Fibroblast of skin of scalp (primary cell): ENCODE measurements at regions not wholly inside any gene's neighbourhood (a gene's known extent, or its start where the extent isn't known, plus 50 kb on each side); places are given as distances from the start of the nearest gene placed in this dataset.
"Not testable (repeated sequence)": the region's sequence is repeated elsewhere in the genome, so short reads cannot be mapped to it uniquely, and the experiment has no call there.

Experiments
- DNase-seq: peaks from one replicate; pipeline ENCODE4 v3.0.0-alpha.2; 2013

DNA sequence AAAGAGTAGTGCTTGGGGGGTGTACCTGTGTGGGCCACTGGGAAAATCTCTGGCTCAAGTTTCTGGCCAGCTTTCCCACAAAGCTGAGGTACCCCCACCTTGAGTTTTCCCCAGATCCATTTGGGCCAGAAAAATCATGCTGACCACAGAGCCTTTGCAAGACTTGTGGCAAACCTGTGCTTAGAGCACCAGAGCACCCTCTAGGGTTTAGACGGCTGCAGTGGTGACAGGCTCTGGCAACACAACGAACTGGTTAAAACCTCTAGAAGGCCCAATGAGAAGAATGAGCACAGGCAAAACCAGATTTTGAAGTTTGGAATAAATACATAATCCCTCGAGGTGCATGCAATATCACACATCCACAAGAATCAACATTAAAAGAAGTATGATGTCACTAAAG is 290.7 kb upstream of the FOLH1 start:
- no peak for DNase-seq

DNA sequence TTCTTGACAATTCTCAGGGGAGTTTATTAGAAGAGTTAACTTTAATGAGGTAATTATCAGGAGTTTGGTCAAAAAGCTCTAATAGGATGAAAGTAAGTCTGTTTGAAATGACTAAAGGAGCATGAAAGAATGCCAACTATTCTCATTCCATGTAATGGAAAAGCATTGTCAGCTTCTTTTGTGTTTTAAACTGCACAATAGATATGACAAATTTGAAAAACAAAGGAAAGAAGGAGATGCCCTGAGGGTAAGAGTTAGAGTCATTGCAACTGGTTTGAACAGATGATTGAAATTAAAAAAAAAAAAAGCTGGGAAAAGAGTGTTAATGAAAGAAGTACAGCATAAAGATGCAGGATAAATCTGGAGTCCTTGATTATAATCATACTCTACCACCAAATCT is 296.8 kb upstream of the FOLH1 start:
- no peak for DNase-seq

DNA sequence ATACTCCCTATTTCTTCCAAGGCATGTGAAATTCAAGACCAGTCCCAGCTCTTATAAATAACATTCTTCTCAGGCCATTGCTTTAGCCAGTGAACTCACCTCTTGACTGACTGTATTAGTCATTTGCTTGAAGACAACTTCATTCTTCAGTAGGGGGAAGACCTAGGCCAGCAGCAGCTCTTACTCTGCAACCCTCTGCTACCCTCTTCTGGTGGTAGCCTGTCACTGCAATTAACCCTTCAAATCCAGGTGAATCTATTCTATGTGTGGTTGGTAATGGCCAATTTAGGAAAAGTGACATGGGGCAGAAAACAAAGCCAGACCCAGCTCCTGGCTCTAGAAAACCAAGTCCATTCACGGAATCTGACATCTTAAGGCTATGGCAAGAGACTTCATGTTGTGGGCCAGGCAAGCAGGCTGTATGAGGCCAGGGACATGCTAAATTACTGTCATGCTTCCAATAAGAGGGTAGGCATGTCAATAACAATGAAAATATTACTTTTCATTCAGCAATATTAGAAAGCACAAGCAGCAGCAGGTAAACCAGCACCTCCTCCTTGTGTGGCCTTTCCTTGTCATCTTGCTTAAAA is 317.9 kb upstream of the FOLH1 start:
- DNase-seq = peak; percentile 14

DNA sequence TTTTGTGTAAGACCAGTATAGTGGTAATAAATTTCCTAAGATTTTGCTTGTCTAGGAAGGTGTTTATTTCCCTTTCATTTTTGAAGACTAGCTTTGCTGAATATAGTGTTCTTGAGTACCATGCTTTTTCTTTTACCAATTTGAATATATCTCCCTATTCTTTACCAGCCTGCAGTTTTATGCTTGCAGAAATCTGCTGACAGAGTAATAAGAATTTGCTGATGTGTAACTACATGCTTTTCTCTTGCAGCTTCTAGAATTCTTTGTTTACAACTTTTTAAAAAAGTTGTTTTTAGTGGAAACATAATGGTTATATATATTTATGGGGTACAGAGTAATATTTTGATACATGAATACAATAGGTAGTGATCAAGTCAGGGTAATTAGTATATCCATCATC is 324.8 kb upstream of the FOLH1 start:
- DNase-seq = no peak

DNA sequence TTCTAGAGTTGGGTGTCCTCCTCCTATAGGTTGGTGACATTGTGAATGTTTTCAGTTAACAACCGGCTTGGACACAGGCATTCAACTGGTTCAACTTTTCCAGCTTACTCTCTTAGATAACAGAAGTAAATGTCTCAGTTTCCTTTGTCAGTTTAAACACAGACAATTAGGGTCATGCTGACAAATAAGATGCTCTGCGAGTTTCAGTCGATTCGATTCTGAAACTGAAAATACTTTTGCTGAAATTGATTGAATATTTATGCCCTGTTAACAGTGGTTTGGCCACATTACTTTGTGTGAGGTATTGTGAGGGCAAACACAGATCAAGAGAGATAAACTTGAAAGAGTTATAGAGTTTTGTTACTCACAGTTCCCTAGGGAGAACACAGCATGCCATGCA is 330.5 kb upstream of the FOLH1 start:
- DNase-seq = not testable (repeated sequence)

DNA sequence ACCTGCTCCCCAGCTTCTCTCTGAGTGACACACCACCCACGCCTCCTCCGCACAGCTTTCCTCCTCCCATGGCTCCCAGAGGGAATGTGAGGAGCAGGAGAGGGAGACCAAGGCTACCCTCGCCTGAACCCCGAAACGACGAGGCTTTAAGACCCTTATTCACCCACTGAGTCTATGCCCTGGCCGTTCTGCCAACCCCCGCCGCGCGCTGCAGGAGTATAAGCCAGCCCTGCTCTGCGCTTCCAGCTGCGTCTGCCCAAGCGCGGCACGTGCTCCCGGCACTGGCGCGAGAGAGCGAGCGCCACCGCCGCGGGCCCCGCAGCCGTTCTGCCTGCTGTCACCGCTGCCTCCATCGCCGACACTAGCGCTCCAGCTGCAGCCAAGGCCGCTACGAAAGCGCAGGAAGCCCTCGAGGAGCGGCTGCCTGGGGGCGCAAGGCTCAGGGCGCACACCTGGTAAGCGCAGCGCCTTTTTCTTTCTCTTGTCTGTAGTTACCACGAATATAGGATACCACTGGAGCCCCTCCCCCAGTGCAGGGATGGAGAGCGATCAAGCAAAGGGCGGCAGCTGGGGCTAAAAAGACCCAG is 350.0 kb upstream of the FOLH1 start:
- DNase-seq = not testable (repeated sequence)

DNA sequence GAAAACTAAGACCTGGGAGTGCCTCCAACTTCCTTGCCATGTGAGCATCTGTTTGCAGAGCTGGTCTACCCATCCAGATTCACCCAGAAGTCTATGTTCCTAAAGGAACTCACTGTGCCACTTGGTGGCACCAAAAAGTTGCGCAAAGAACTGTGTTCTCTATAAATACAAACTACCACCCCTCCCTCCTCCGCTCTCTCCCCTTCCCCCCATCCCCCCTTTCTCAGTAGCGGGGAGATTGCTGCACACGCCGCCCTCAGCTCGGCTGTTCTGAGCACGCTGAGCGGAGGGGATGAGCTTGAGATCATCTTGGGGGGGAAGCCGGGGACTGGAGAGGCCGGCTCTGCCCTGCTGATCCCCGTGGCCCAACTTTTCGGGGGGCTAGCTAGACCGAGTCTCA is 352.2 kb upstream of the FOLH1 start:
- DNase-seq = not testable (repeated sequence)

DNA sequence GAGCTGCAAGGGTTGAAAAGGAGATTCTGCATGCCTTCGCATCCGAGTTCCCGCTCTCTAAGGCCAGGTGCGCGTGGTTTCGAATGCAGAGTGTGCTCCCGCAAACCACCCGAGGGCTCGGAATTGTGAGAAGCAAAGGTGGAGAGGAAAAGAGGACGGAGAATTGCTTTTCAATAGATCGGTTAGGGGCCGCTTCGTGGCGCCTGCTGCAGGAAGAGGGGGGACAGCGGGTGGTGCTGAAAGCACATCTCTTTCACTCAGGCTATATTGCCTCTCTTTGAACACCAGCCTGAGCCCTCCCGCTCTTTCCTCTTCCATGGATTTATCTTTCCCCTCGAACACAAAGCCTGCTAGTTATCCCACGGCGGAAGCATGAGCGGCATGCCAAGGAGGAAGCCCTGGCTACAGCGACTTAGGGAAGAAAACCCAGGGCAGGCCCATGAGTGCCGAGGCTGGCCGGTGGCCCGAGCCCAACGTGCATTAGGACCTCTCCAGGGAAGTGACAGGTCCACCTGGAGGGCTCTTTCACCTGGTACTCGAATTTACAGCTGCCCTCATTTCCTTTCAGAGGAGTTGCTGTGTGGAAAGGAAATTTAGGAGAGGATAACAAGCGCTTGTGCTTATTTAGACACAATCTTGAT is 353.0 kb upstream of the FOLH1 start:
- not testable (repeated sequence) for DNase-seq

DNA sequence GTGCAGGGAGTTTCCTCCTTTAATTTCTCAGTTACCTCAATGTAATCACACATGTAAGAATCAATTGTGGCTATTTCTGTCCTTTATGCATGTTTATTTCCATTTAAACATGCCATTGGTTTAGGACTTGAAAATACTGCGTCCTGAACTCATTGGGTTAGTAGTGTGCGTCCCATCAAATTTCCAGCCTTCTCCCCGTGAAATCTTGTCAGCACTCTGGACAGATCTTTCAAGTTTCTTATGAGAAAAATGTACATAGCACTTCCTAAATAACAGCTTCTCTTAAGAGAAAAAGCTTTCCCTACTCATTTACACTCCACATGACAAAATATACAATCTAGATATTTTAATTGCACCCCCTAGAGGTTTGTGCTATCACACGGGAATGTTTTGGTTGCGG is 353.9 kb upstream of the FOLH1 start:
- DNase-seq = not testable (repeated sequence)

DNA sequence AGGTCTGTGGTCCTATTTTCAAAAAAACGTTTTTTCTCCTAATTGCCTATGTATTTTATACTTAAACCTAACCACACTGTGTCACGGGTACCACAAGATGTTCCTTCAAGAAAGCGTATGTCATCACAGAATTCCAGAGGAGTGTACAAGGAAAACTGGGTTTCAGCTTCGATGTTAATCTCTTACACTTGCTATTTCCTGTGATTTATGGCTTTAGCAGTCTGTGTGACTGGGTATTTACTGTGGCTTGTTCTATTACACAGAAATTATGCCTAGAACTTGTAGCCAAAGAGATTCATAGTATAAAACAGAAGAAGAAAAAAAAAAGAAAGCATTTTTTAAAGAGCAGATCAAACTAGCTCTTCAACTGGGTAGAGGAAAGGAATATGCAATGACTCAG is 371.1 kb upstream of the FOLH1 start:
- not testable (repeated sequence) for DNase-seq

DNA sequence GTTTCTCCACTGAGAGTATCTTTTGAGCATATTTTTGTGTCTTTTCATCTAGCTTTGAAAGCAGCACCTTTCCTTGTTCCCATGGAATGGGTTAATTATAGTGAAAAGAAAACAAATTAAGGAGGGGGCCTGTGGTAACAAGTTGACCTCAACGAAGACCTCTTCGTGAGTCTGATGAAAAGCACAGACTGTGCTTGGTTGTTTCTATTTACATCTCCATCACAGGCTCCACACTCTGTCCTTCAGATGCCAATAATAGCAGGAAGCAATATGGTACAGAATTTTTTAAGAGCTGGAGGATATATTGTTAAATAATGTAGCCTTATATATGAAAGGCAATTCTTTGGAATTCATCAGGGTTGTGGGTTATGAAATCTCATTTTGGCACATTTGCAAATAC is 366.7 kb upstream of the OR4C13 start:
- not testable (repeated sequence) for DNase-seq

DNA sequence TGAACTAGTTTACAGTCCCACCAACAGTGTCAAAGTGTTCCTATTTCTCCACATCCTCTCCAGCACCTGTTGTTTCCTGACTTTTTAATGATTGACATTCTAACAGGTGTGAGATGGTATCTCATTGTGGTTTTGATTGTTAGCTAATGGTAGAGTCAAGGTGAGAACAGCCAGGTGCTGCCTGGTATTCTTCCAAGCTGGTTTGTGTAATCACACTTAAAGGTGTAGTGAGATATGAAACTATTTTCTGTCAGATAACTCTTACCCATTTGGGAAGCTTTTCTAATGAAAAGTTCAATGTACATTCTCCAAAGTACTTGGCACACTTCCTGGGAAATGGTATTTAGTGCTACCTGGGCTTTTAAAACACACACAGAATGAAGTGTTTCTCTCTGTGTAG is 343.3 kb upstream of the OR4C13 start:
- DNase-seq = not testable (repeated sequence)

DNA sequence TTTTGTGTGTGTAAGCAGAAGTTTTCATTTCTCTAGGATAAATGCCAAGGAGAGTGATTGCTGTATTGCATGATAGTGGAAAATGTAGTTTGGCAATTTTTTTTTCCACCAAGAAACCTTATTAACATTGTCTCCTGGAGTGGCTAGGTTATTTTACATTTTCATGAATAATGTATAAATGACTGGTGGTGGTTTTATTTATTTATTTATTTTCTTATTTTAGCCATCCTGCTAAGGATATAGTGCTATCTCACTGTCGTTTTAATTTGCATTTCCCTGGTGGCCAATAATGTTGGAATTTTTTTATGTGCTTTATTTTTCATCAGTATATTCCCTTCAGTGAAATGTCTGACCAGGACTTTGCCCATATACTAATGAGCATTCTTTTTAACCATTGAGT is 328.3 kb upstream of the OR4C13 start:
- not testable (repeated sequence) for DNase-seq

DNA sequence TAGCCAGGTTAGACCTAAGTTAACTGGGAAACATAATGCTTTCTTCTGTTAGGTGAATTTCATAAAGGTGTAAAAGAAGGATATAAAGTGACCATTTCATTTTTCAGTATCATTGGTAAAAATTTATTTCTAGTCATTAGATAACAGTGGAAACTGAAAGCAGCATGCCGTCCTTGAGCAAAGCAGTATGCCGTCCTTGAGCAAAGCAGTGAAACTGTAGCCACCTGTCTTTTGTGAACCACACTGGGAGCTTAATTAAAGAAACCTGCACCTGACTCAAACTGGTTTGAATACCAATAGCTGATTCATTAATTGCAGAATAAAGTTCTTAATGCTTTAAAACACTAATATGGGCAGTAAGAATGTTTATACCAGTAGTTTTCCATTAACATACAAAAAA is 281.5 kb upstream of the OR4C13 start:
- not testable (repeated sequence) for DNase-seq

DNA sequence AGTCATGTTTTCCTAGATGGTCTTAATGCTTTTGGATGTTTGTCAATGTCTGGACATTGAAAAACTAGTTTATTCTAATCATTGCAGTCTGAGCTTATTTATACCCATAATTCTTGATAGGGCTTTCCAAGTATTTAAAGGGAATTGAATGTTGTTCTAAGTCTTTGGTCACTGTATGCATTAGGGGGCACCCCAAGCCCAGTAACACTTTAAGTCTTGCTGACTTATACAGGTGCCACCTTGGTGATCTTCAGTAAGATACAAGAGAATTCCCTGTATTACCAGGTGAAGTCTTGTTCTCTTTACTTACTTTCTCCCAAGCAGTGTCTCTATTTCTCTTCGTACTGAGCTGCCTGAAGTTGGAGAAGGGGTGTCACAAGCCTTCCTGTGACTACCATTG is 250.1 kb upstream of the OR4C13 start:
- DNase-seq = not testable (repeated sequence)

DNA sequence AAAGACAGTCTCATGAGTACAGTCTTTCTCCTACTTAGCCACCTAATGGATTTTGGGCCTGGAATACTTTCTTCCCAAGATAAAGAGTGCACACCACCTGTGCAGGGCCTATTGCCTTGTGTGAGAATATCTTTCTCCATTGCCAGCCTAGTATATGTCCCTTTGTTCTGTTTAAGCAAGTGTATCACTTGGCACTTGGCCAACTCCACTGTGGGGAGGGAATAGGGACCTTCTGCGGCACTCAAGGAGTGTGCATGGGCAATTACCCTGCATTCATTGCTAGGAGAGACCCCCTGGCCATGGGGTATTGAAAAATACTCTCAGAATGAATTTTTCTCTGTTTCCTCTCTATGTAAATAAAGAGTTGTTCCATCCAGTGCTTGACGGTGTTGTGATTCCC is 201.7 kb upstream of the OR4C13 start:
- not testable (repeated sequence) for DNase-seq

DNA sequence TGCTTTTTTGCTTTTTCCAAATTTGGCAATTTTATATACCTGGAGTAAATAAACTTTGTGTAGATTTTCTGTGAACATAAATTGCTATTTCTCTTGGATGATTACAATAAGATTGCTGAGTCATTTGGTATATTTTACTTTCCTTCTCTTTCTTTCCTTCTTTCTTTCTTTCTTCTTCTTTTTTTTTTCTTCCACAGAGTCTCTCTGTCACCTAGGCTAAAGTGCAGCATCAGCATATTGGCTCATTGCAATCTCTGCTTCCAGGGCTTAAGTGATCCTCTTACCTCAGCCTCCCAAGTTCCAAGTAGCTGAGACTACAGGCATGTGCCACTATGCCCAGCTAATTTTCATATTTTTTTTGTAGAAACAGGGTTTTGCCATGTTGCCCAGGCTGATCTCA is 201.2 kb upstream of the OR4C13 start:
- not testable (repeated sequence) for DNase-seq

DNA sequence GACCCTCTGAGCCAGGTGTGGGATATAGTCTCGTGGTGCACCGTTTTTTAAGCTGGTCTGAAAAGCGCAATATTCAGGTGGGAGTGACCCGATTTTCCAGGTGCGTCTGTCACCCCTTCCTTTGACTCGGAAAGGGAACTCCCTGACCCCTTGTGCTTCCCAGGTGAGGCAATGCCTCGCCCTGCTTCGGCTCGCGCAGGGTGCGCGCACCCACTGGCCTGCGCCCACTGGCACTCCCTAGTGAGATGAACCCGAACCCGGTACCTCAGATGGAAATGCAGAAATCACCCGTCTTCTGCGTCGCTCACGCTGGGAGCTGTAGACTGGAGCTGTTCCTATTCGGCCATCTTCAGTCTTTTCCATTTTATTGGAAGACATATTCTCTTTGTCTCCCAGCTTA is 171.4 kb upstream of the OR4C13 start:
- not testable (repeated sequence) for DNase-seq

DNA sequence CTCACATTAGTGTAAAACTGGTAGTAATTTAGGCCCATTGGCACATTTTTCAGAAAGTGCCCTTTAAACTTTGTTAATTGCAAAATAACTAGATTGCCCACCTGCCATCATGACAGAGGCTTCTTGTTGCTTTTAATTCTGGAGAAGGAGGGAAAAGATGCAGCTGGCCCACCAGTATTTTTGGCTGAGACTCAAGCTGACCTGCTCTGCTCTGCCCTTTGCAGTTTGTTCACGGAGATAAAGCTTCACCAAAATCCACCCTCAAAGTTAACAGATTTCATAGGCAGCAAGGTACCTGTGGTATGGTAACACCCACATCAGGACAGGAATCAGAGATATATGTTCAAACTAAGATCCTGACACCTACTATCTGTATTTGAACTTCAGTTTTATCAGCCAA is 170.2 kb upstream of the OR4C13 start:
- not testable (repeated sequence) for DNase-seq

DNA sequence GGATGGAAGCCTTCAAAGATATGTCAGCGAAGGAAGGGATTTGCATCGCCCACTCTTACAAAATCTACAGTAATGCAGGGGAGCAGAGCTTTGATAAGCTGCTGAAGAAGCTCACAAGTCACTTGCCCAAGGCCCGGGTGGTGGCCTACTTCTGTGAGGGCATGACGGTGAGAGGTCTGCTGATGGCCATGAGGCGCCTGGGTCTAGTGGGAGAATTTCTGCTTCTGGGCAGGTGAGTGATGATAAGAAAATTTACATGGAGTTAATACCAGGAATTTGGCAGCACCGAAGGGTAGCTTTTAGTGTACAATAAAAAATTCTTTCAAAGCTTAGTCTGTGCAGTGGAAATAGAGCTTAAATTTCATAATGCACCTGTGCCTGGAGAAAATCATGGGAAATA is 168.3 kb upstream of the OR4C13 start:
- DNase-seq = not testable (repeated sequence)

DNA sequence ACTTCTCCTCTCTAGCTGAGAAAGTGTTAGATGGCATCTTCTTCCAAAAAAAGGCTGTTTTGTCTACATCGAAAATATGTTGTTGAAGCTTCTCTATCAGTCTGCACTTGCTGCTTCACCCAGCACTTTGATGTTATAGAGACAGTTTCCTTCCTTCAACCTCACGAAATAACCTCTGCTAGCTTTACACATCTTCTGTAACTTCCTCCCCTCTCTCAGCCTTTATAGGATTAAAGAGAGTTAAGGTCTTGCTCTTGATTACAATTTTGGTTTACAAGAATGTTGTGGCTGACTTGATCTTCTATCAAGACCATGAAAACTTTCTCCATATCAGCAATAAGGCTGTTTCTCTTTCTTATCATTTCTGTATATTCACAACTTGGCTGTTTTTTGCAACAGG is 162.4 kb upstream of the OR4C13 start:
- DNase-seq = not testable (repeated sequence)

DNA sequence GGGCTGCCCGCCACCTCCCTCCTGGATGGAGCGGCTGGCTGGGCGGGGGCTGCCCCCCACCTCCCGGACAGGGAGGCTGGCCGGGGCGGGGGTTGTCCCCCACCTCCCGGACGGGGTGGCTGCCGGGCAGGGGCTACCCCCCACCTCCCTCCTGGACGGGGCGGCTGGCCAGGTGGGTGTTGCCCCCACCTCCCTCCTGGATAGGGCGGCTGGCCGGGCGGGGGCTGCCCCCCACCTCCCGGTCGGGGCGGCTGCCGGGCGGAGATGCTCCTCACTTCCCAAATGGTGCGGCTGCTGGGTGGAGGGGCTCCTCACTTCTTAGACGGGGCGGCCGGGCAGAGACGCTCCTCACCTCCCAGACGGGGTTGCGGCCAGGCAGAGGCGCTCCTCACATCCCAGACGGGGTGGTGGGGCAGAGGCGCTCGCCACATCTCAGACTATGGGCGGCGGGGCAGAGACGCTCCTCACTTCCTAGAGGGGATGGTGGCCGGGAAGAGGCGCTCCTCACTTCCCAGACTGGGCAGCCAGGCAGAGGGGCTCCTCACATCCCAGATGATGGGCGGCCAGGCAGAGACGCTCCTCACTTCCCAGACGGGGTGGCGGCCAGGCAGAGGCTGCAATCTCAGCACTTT is 153.9 kb upstream of the OR4C13 start:
- not testable (repeated sequence) for DNase-seq

DNA sequence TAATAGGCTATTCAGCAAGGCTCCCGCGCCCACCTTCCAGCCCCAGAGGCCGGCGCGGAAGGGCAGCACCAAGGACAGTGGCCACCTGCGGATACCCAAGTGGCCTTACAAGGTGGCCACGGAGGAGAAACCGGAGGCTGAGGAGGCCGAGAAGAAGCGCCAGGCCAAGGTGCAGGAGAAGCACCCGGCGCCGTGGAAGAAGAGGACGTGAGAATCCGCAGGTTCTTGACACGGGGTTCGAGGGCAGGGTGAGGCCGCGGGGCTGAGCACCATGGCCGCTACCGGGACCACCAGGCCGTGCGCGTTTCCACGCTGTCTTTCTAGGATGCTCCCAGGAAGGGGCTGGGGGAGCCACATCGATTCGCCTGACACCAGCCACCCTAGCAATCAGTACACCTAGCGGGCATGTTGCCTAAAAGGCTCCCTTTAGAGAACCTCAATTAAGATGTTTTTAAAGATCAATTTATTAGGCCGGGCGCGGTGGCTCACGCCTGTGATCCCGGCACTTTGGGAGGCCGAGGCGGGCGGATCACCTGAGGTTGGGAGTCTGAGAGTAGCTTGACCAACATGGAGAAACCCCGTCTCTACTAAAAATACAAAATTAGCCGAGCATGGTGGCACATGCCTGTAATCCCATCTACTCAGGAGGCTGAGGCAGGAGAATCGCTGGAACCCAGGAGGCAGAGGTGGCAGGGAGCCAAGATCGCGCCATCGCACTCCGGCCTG is 134.3 kb upstream of the OR4C13 start:
- not testable (repeated sequence) for DNase-seq
